PC-9 (cell line): ENCODE measurements at regions not wholly inside any gene's neighbourhood (a gene's known extent, or its start where the extent isn't known, plus 50 kb on each side); places are given as distances from the start of the nearest gene placed in this dataset.

Experiments
- BruUV-seq: library from RNA; stranded (reverse); fragments of 400-500 nt; replicated peaks from 2 replicates; lab custom pipeline; 2021; lab: Mats Ljungman, UMichigan
- CTCF ChIA-PET: fragments of 300-600 bp; sonication (Branson Sonifier 250); formaldehyde crosslinking; loops from one replicate; lab custom pipeline; 2022; ENCODE audit warnings: antibody characterized with exemption; lab: Charles Lee
- POLR2A ChIA-PET: fragments of 300-600 bp; sonication (Branson Sonifier 250); formaldehyde crosslinking; loops from one replicate; lab custom pipeline; 2022; ENCODE audit warnings: antibody characterized with exemption; ENCODE audit not compliant: unreplicated experiment; lab: Charles Lee
- DNase-seq, 2 experiments: peaks; one replicate each; pipeline versions ENCODE4 v3.0.0 to v3.0.0-alpha.2; 2015 to 2022; ENCODE audit warnings: mixed read lengths in 1 of 2
- H2AFZ ChIP-seq: fragments of 200-600 bp; sonication (generic); 2 replicates; pipeline ENCODE4 v1.8.1; 2017; ENCODE audit warnings: antibody characterized with exemption
- H3F3A ChIP-seq: fragments of 200-600 bp; sonication (generic); 2 replicates; pipeline ENCODE4 v1.8.1; 2017; ENCODE audit warnings: antibody characterized with exemption, mild to moderate bottlenecking, low read depth; ENCODE audit not compliant: insufficient read depth
- H3K27ac ChIP-seq: fragments of 200-600 bp; sonication (generic); 2 replicates; pipeline ENCODE4 v1.6.1; 2016; ENCODE audit warnings: mixed run types
- H3K27me3 ChIP-seq: fragments of 200-600 bp; sonication (generic); 2 replicates; pipeline ENCODE4 v1.6.1; 2016; ENCODE audit warnings: low read depth, mixed run types; ENCODE audit not compliant: insufficient read depth
- H3K36me3 ChIP-seq: fragments of 200-600 bp; sonication (generic); 2 replicates; pipeline ENCODE4 v1.6.1; 2016; ENCODE audit warnings: low read depth, mixed run types
- H3K4me1 ChIP-seq: fragments of 200-600 bp; sonication (generic); replicated peaks from 2 replicates; pipeline ENCODE4 v1.6.1; 2016; ENCODE audit warnings: mixed run types; ENCODE audit not compliant: insufficient read depth
- H3K4me2 ChIP-seq: fragments of 200-600 bp; sonication (generic); 2 replicates; pipeline ENCODE4 v1.6.1; 2017; ENCODE audit warnings: mixed run types
- H3K4me3 ChIP-seq: fragments of 200-600 bp; sonication (generic); 2 replicates; pipeline ENCODE4 v1.6.1; 2016; ENCODE audit warnings: mixed run types
- H3K79me2 ChIP-seq: fragments of 200-600 bp; sonication (generic); 2 replicates; pipeline ENCODE4 v1.6.1; 2017; ENCODE audit warnings: low read depth, mixed run types
- H3K9me2 ChIP-seq: fragments of 200-600 bp; sonication (generic); 2 replicates; pipeline ENCODE4 v1.8.1; 2017; ENCODE audit warnings: mild to moderate bottlenecking; ENCODE audit not compliant: insufficient read depth
- H3K9me3 ChIP-seq: fragments of 200-600 bp; sonication (generic); 2 replicates; pipeline ENCODE4 v1.8.1; 2016; ENCODE audit warnings: low read depth; ENCODE audit not compliant: insufficient read depth
- H4K20me1 ChIP-seq: fragments of 200-600 bp; sonication (generic); 2 replicates; pipeline ENCODE4 v1.8.1; 2017; ENCODE audit not compliant: insufficient read depth
- CTCF ChIP-seq: fragments of 200-600 bp; sonication (generic); conservative IDR thresholded peaks from 2 replicates; pipeline ENCODE4 v1.6.1; 2017; ENCODE audit warnings: mixed run types, antibody characterized with exemption, mild to moderate bottlenecking, moderate library complexity
- EZH2 ChIP-seq: fragments of 200-600 bp; sonication (generic); IDR thresholded peaks from 2 replicates; pipeline ENCODE4 v1.8.0; 2017; ENCODE audit warnings: antibody characterized with exemption, low read depth
- intact Hi-C: fragments of 100-400 bp; cut with micrococcal nuclease; formaldehyde crosslinking; loops from one replicate; pipeline ENCODE4 v1.10.0; 2022; ENCODE audit not compliant: unreplicated experiment

DNA sequence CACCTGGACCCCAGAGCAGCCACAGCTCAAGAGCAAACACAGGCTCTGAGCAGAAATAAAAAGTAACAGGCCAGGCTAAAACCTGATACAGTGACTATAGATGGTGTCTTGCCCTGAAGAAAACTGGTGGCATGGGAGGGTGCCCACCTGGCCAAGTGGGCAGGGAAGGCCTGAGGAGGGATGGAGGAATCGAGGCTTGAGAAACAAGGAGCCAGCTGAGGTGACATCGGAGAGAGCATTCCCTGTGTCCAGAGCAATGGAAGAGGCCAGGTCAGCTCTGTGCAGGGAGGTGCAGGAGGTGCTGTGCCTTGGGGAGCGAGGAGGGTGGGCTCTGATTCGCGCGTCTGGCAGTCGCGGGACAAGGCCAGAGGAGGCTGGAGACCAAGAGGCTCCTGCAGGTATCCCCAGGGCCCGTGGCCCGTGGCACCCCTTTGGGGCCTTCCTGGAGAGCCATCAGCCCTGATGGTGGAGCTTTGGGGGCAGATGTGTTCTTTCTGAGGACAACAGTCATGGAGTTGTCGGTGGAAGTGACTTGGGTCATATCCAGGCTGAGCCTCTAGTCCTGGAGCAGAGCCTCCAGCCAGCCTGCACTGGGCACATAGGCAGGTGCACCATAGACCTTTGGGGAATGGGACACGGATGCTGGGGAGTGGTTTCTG, 56.1 kb downstream of the PLXNA1 start:
- Histone ChIP-seq H3K9me2 (no peaks in the 10 kb centered on the region), H3K4me3 (no peak overlapping the region), H3K4me1 (peaks cover 32% of the 10 kb centered on the region), H3K9me3 (no peaks in the 10 kb centered on the region), H3K36me3 (no peaks in the 10 kb centered on the region), H3K27me3 (no peaks in the 10 kb centered on the region), H3F3A (peaks cover 11% of the 10 kb centered on the region; the same call in 1 of the 2 replicates), H2AFZ (no peak overlapping the region), H4K20me1 (no peaks in the 10 kb centered on the region), H3K27ac (no peak overlapping the region), H3K4me2 (no peak overlapping the region), H3K79me2 (no peaks in the 10 kb centered on the region)
- ChIA-PET POLR2A (no interaction called here), CTCF (no interaction called here)
- no TSS peak for BruUV-seq
- TF ChIP-seq CTCF (no peak), EZH2 (no peak)
- no peak for DNase-seq
- intact Hi-C loops, result no loop called here

DNA sequence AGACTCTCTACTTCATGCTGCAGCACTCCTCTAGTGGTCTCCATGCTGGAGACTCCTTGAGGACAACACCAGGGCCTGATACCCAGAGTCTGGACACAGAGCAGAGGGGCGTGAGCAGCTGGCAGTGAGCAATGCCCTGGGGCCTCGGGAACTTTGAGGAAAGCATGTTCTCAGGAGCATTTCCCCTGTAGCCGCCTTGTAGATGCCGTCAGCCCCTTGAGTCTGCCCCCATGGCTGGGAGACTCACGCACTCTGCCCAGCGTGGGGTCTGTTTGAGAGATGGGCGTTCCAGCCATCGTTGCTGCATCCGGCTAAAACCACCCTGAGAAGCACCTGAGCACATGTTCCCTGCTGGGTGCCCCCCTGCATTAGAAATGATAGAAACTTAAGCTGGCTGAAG, 56.8 kb downstream of the PLXNA1 start:
- Histone ChIP-seq H3K27ac (no peak overlapping the region), H3K4me3 (no peak overlapping the region), H3F3A (peaks cover 15% of the 10 kb centered on the region; the same call in 1 of the 2 replicates), H3K9me2 (no peaks in the 10 kb centered on the region), H3K4me1 (peaks cover 36% of the 10 kb centered on the region), H4K20me1 (no peaks in the 10 kb centered on the region), H3K36me3 (no peaks in the 10 kb centered on the region), H2AFZ (no peak overlapping the region), H3K9me3 (no peaks in the 10 kb centered on the region), H3K4me2 (no peak overlapping the region), H3K79me2 (no peaks in the 10 kb centered on the region), H3K27me3 (no peaks in the 10 kb centered on the region)
- no peak for DNase-seq
- intact Hi-C loops, result loop anchor here (5.0 kb wide), 1 partner anchor 48 kb away; no protein-coding TSS in a partner anchor
- POLR2A ChIA-PET, result no interaction called here
- BruUV-seq, result no TSS peak
- TF ChIP-seq CTCF (no peak), EZH2 (no peak)
- CTCF ChIA-PET, result no interaction called here

DNA sequence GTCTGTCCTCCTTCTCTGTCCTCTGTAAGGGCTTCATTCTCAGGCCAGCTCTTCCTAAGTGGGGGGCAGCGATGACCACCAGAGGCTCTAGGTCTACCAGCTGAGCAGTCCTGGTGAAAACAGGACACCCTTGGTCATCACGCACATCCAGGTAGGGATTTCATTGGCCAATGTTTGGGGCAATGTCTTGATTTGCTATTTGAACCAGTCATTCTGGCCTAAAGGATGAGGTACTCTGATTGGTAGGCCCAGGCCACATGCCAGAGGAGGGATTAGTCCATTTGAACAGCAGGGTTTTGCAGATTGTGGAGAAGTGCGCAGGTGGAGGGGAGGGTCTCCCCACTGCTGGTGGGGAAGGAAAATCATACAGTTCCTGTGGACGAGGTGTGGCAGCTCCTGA, 57.3 kb downstream of the PLXNA1 start:
- DNase-seq, result no peak
- Histone ChIP-seq H3K4me1 (peaks cover 37% of the 10 kb centered on the region), H3K27ac (no peak overlapping the region), H3K79me2 (no peaks in the 10 kb centered on the region), H3K9me2 (no peaks in the 10 kb centered on the region), H2AFZ (no peak overlapping the region), H4K20me1 (no peaks in the 10 kb centered on the region), H3K36me3 (no peaks in the 10 kb centered on the region), H3K4me3 (no peak overlapping the region), H3K27me3 (no peaks in the 10 kb centered on the region), H3K9me3 (no peaks in the 10 kb centered on the region), H3K4me2 (no peak overlapping the region), H3F3A (peaks cover 15% of the 10 kb centered on the region; the same call in 1 of the 2 replicates)
- TF ChIP-seq CTCF, result no peak
- TF ChIP-seq EZH2, result no peak
- TSS peak; percentile 3 for BruUV-seq
- POLR2A ChIA-PET, result no interaction called here
- intact Hi-C loops, result loop anchor here (5.0 kb wide), 1 partner anchor 47 kb away; no protein-coding TSS in a partner anchor
- CTCF ChIA-PET, result no interaction called here
